GF-D8 (cell line): ENCODE measurements at regions not wholly inside any gene's neighbourhood (a gene's known extent, or its start where the extent isn't known, plus 50 kb on each side); places are given as distances from the start of the nearest gene placed in this dataset.
"Not testable (repeated sequence)": the region's sequence is repeated elsewhere in the genome, so short reads cannot be mapped to it uniquely, and the experiment has no call there.

Experiments used
- DNase-seq: peaks from one replicate; lab custom pipeline; 2025; lab: John Stamatoyannopoulos, UW

DNA sequence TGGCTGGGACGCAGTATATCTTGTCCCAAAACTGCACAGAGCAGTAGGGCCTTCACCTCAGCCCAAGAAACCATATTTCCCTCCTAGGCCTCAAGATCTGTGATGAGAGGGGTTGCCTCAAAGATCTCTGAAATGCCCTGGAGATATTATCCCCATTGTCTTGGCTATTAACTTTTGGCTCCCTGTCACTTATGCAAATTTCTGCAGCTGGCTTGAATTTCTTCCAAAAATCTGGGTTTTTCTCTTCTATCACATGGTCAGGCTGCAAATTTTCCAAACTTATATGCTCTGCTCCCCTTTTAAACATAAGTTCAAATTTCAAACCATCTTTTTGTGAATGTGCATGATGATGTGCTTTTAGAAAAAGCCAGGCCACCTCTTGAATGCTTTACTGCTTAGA is 809.2 kb upstream of the CDH18 start:
- DNase-seq = not testable (repeated sequence)

DNA sequence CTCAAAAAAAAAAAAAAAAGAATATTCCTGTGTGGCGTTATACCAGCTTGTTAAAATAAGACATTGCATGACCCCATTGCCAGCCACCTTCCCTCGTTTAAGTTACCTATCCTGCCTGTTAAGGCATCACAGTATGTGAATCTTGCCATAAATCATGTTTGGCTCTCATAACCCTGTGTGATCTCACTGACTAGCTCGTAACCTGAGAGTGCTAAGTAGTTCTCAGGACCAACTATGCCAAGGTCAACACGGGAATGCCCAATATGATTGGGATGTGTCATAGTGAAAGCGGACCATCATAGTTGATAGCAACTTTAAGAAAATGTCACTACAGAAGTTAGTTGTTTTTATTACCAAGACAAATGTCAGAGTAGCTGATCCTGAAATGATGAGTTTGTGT is 796.8 kb upstream of the CDH18 start:
- not testable (repeated sequence) for DNase-seq

- not testable (repeated sequence) for DNase-seq
These were observed 795.5 kb upstream of the CDH18 start for GRCh38 chr5:20783484-20783883.

- DNase-seq = not testable (repeated sequence)
These were observed 783.3 kb upstream of the CDH18 start for GRCh38 chr5:20771338-20771737.

GRCh38 chr5:20765074-20765473 is 777.1 kb upstream of the CDH18 start:
- not testable (repeated sequence) for DNase-seq

DNA sequence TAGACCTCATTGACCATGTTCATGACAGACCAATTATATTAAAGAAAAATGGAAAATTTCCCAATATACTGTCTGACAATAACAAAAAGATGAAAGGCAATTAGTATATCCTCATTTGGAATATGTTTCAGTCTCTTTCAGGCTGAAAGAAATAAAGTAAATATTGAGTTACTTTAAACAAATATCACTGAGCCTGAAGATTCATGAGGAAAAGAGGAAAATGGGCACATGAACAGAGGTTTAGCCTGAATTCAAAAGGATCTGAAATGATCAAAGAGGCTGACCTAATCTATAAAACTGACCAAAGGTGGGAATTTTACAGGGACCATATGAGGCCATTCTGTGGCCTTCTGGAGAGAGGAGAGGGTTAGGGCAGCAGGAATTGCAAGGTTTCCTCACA is 771.5 kb upstream of the CDH18 start:
- not testable (repeated sequence) for DNase-seq

- not testable (repeated sequence) for DNase-seq
These were observed 764.2 kb upstream of the CDH18 start for GRCh38 chr5:20752179-20752578.

DNA sequence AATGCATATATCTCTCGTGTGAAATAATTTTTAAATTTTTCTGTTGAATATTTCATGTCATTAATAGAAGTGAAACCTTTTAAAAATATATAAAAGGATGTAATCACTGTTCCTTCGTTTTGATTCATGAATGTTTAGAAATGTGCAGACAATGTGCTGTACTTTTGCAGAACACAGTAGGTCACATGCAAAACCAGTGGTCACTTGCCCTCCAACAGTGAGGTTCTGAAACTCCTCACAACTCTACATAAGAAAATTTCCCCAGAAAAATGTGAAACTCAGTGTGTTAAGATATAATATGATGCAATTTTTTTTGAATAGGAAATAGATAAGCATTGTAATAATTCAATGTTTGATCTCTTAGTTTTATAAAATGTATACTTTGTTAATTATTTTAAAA is 747.7 kb upstream of the CDH18 start:
- not testable (repeated sequence) for DNase-seq

- DNase-seq = not testable (repeated sequence)
These were observed 744.2 kb upstream of the CDH18 start for GRCh38 chr5:20732223-20732622.

DNA sequence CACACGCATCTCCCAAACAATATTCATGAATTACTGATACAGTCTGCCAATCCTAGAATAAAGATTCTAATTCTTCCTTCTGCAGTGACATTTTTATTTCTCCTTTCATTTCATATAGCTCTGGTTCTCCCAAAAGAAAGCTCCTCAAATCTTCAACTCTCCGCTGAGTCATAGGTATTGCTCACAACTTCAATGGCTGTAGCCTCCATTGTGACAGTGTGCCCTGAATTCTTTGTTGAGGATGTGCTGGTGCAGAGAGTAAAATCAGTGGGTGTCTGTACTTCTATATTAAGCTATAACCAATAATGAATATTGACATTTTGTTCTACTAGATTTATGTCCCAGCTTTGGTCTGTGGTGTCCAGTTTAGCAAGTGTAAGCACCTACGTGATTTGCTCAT is 733.3 kb upstream of the CDH18 start:
- DNase-seq = not testable (repeated sequence)

GRCh38 chr5:20711520-20712155 is 723.6 kb upstream of the CDH18 start:
- DNase-seq = not testable (repeated sequence)

GRCh38 chr5:20707634-20708033 is 719.6 kb upstream of the CDH18 start:
- not testable (repeated sequence) for DNase-seq

DNA sequence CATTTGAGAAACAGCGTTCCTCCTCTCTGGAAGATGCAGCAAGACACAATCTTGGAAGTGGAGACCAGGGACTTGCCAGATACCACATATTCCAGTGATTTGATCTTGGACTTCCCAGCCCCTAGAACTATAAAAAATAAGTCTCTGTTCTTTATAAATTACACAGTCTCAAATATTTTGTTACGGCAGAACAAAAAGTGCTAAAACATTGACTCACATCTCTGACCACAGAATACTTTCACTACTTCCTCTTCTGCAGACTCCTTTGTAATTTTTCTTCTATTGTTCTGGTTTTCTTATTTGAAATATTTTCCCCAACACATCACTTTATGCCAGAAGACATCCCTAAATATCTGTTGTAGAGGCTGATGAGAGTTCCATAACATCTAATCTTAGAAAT is 706.1 kb upstream of the CDH18 start:
- DNase-seq = no peak

- no peak for DNase-seq
These were observed 704.9 kb upstream of the CDH18 start for GRCh38 chr5:20692913-20693312.

DNA sequence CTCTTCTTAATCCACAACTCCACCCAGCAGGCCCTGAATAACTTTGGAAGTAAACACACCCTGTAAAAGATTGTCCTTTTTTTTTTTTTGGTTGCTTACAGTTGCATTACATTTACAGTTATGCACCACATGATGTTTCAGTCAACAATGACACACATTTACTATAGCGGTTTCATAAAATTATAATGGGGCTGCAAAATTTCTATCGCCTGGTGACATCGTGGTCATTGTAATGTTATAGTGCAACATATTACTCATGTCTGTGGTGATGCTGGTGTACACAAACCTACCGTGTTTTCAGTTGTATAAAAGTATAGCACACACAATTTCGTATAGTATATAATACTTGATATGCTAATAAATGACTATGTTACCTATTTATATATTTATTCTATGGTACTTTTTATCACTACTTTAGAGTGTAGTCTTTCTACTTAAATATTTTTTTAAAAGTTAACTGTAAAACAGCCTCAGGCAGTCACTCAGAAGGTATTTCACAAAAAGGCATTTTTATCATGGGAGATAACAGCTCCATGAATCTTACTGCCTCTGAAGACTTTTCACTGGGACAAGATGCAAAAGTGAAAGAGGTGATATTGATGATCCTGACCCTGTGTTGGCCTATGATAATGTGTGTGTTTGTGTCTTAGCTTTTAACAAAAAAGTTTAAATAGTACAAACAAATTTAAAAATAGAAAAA is 695.4 kb upstream of the CDH18 start:
- DNase-seq = no peak

GRCh38 chr5:20680718-20681302 is 692.8 kb upstream of the CDH18 start:
- no peak for DNase-seq

DNA sequence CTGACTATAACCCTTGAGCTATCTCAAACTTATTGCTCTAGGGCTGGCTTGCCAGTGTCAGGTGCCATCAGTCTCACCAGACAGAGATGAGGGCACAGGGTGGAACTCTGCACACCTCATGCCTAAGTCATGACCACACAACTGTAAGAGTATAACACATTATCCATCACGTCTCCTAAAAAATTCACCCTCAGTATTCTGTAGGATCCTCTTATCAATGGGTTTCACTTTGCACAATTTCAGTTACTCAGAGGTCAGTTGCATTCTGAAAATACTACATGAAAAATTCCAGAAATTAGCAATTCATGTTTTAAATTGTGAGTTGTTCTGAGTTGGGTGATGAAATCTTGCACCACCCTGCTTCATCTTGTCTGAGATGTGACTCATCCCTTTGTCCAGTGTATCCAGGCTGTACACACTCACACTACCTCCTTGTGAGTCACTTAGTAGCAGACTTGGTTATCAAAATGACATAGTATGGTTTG is 690.9 kb upstream of the CDH18 start:
- DNase-seq = no peak

DNA sequence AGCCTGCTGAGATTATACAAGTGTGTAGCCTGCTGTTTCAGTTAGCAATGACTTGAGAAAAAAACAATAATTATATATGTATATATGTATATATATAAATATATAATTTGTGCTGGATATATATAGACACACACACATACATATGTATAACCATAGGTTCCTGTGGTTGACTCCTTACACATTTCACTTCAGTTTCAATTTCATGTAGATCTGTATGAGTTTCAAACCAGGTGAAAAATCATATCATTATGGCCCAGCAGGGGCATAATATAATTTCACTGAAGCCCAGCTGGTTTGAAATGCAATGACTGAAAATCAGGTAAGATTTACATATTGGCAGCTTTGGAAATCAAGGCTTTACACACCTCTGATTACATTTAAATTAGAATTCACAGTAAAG is 690.4 kb upstream of the CDH18 start:
- DNase-seq = no peak

DNA sequence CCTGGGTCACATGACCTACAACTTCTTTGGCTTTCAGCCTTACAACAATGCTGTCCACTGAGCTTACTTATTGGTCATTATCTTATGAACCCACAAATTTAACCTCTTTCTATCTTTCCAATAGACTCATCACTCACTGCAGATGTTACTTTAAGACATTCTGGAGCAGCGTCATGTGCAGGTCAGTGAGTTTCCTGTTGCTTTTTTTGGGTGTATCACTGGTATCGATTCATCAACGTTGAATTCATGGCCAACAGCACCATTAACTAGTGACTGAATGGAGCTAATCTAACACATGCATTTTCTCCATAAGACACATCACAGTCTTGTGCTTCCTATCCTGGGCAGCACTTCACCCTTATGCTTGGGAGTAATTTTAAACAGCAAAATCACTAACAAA is 672.6 kb upstream of the CDH18 start:
- no peak for DNase-seq

DNA sequence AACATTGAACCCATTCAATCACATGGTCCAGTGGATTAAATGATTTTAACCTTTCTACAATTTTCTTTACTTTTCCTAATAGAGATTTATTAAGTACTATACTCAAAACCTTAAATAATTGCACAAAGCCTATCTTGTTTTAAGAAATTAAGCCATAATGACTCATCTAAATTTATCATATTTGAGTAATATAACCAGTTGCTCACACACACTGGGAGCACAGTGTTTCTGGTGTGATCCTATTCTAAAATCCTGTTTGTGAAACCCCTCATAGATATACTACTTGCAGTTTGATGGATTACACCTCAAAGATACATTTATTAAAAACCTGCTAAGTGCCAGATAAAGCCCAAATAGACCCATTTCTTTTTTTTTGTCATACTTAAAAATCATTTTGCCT is 668.3 kb upstream of the CDH18 start:
- no peak for DNase-seq

DNA sequence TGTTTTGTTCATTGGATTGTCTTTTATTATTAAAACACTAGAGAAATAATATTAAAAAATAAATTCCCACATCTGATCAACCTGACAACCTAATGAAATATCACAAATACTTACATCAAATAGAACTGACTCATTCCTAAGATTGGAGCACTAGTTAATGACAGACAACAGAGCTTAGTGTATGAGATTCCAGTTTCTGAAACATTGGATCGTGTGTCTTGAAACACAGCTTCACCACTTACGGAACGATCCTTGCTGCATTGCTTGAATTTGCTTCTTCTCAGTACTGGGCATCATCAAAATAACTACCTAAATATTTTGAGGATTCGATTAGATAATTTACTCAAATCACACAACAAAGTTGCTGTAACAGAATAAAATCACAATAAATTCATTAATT is 667.2 kb upstream of the CDH18 start:
- DNase-seq = no peak

- DNase-seq = no peak
These were observed 666.7 kb upstream of the CDH18 start for GRCh38 chr5:20654746-20655145.

- DNase-seq = no peak
These were observed 666.0 kb upstream of the CDH18 start for GRCh38 chr5:20654033-20654432.
